ENCODE measurements at regions not wholly inside any gene's neighbourhood (a gene's known extent, or its start where the extent isn't known, plus 50 kb on each side); places are given as distances from the start of the nearest gene placed in this dataset.

DNA sequence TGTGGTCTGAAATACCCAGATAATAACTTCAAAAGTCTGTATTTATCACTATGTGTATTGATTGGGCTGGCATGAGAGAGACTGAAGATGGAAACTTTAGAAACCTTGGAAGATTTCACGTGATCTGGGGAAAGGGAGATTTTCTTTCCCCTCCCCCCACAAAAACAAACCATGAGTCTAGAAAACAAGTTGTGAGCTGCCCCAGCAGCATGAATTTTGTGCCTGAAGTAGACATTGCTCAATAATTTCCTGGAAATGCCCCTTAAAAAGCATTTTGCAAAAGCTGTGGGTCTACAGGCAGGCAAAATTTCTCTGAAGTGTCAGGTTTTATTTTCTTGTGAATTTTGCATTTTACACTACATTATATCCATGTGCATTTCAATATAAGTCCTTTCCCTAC is 101.8 kb downstream of the ETAA1 start:
- TF ChIP-seq, protein P1, sequence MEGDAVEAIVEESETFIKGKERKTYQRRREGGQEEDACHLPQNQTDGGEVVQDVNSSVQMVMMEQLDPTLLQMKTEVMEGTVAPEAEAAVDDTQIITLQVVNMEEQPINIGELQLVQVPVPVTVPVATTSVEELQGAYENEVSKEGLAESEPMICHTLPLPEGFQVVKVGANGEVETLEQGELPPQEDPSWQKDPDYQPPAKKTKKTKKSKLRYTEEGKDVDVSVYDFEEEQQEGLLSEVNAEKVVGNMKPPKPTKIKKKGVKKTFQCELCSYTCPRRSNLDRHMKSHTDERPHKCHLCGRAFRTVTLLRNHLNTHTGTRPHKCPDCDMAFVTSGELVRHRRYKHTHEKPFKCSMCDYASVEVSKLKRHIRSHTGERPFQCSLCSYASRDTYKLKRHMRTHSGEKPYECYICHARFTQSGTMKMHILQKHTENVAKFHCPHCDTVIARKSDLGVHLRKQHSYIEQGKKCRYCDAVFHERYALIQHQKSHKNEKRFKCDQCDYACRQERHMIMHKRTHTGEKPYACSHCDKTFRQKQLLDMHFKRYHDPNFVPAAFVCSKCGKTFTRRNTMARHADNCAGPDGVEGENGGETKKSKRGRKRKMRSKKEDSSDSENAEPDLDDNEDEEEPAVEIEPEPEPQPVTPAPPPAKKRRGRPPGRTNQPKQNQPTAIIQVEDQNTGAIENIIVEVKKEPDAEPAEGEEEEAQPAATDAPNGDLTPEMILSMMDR (IDR thresholded peaks at IDR 0.05), result no peak
- no peak for TF ChIP-seq POLR2A (IDR thresholded peaks at IDR 0.05)
